DND-41 (cell line): ENCODE measurements at regions not wholly inside any gene's neighbourhood (a gene's known extent, or its start where the extent isn't known, plus 50 kb on each side); places are given as distances from the start of the nearest gene placed in this dataset.

Source experiments
- CTCF ChIP-seq: IDR thresholded peaks from 2 replicates; pipeline ENCODE4 v1.5.1; 2012; ENCODE audit warnings: borderline replicate concordance, low read length, moderate library complexity, mild to moderate bottlenecking; ENCODE audit not compliant: poor library complexity, severe bottlenecking; ENCODE audit errors: extremely low read depth
- EZH2 ChIP-seq: IDR thresholded peaks from 3 replicates; pipeline ENCODE4 v1.6.1; 2012; ENCODE audit warnings: borderline replicate concordance, low read depth, mild to moderate bottlenecking, moderate library complexity, low read length, inconsistent platforms; ENCODE audit not compliant: severe bottlenecking

GRCh38 chr2:114213808-114214207, 228.6 kb upstream of the DPP10 start:
- TF ChIP-seq EZH2 (no peak), CTCF (no peak)
